ENCODE measurements at regions not wholly inside any gene's neighbourhood (a gene's known extent, or its start where the extent isn't known, plus 50 kb on each side); places are given as distances from the start of the nearest gene placed in this dataset.

GRCh38 chr4:13260513-13260912, 223.6 kb downstream of the RAB28 start:
- TF ChIP-seq CTCF (IDR thresholded peaks at IDR 0.05) (no peak), EP300 (IDR thresholded peaks at IDR 0.05) (no peak)
